GM12878 (cell line): ENCODE measurements at regions not wholly inside any gene's neighbourhood (a gene's known extent, or its start where the extent isn't known, plus 50 kb on each side); places are given as distances from the start of the nearest gene placed in this dataset.

ENCODE experiments used
- ATAC-seq: fragments of 200-7000 bp; cut with Tn5 transposase; 3 replicates; pipeline ENCODE4 v1.9.1; 2020; ENCODE audit warnings: mild to moderate bottlenecking, moderate library complexity
- BruUV-seq: library from RNA; stranded (reverse); fragments of 400-500 nt; replicated peaks from 2 replicates; lab custom pipeline; 2021; lab: Mats Ljungman, UMichigan
- CTCF ChIA-PET: fragments of 300-600 bp; sonication (Branson Sonifier 250); formaldehyde crosslinking; extraction: SDS; loops from one replicate; lab custom pipeline; 2021; ENCODE audit warnings: inconsistent platforms; lab: Yijun Ruan, JAX
- POLR2A ChIA-PET: fragments of 350-600 bp; formaldehyde crosslinking; extraction: SDS; loops from one replicate; lab custom pipeline; 2021; ENCODE audit warnings: inconsistent platforms; lab: Charles Lee
- RAD21 ChIA-PET: fragments of 300-600 bp; sonication (Branson Sonifier 250); formaldehyde crosslinking; loops from one replicate; lab custom pipeline; 2023; ENCODE audit warnings: antibody characterized with exemption; ENCODE audit not compliant: unreplicated experiment; lab: Charles Lee
- SMC1A ChIA-PET: fragments of 300-600 bp; sonication (Branson Sonifier 250); formaldehyde crosslinking; loops from one replicate; lab custom pipeline; 2023; ENCODE audit not compliant: unreplicated experiment, uncharacterized antibody; lab: Charles Lee
- DNase-seq: peaks from one replicate; pipeline ENCODE4 v3.0.0-alpha.2; 2011; ENCODE audit warnings: low read depth, low spot score
- FAIRE-seq: peaks from 3 replicates; lab custom pipeline; 2011; peaks lifted over from hg19 to GRCh38; lab: Jason Lieb, UNC
- H2AFZ ChIP-seq: 2 replicates; pipeline ENCODE4 v1.6.0; 2011; ENCODE audit warnings: low read depth, low read length, control low read depth; ENCODE audit not compliant: control insufficient read depth
- H3K27ac ChIP-seq: 2 replicates; pipeline ENCODE4 v1.5.1; 2011; ENCODE audit warnings: control low read depth; ENCODE audit not compliant: control insufficient read depth, insufficient read depth
- H3K27me3 ChIP-seq, 2 experiments: replicated peaks in 1 of 2; 2 replicates each; pipeline versions ENCODE4 v1.6.0 to v1.6.1; 2011; ENCODE audit warnings: low read length in 1 of 2; ENCODE audit not compliant: control insufficient read depth in 2 of 2, insufficient read depth in 2 of 2
- H3K36me3 ChIP-seq, 2 experiments: 2 replicates each; pipeline ENCODE4 v1.5.1; 2011; ENCODE audit warnings: low read length in 1 of 2; ENCODE audit not compliant: control insufficient read depth in 2 of 2, insufficient read depth in 2 of 2
- H3K4me1 ChIP-seq: 2 replicates; pipeline ENCODE4 v1.6.1; 2011; ENCODE audit warnings: mild to moderate bottlenecking, low read length, moderate library complexity, mixed read lengths; ENCODE audit not compliant: control insufficient read depth, insufficient read depth
- H3K4me2 ChIP-seq: 2 replicates; pipeline ENCODE4 v1.6.0; 2011; ENCODE audit warnings: control low read depth; ENCODE audit not compliant: control insufficient read depth, insufficient read depth
- H3K4me3 ChIP-seq: fragments of 200-600 bp; sonication (generic); 2 replicates; pipeline ENCODE4 v1.5.1; 2016
- H3K79me2 ChIP-seq: 2 replicates; pipeline ENCODE4 v1.6.0; 2011; ENCODE audit warnings: low read length; ENCODE audit not compliant: control insufficient read depth, insufficient read depth
- H3K9ac ChIP-seq: 2 replicates; pipeline ENCODE4 v1.8.0; 2011; ENCODE audit warnings: low read length, control low read depth, mixed read lengths; ENCODE audit not compliant: control insufficient read depth, insufficient read depth
- H3K9me3 ChIP-seq: replicated peaks from 3 replicates; pipeline ENCODE4 v1.5.1; 2011; ENCODE audit warnings: mild to moderate bottlenecking, low read length; ENCODE audit not compliant: control insufficient read depth, insufficient read depth
- H4K20me1 ChIP-seq: 2 replicates; pipeline ENCODE4 v1.6.0; 2011; ENCODE audit not compliant: control insufficient read depth, insufficient read depth
- CBX3 ChIP-seq: fragments of 200-600 bp; sonication (generic); IDR thresholded peaks from 2 replicates; pipeline ENCODE4 v1.6.1; 2016; ENCODE audit warnings: low read depth, borderline replicate concordance
- CREM ChIP-seq: IDR thresholded peaks from 2 replicates; pipeline ENCODE4 v1.6.1; 2014; ENCODE audit warnings: antibody characterized with exemption, low read depth
- HCFC1 ChIP-seq: fragments of 150-350 bp; IDR thresholded peaks from 2 replicates; pipeline ENCODE4 v1.6.1; 2014; ENCODE audit warnings: low read length
- HSF1 ChIP-seq: fragments of 150-350 bp; IDR thresholded peaks from 2 replicates; pipeline ENCODE4 v1.6.1; 2014; ENCODE audit warnings: mild to moderate bottlenecking, low read depth, low read length
- NFYB ChIP-seq: IDR thresholded peaks from 2 replicates; pipeline ENCODE4 v1.6.1; 2011; ENCODE audit warnings: low read depth, mild to moderate bottlenecking, low read length, improper control_type of control experiment, moderate library complexity; ENCODE audit not compliant: insufficient read depth
- POLR2AphosphoS2 ChIP-seq: IDR thresholded peaks from 2 replicates; pipeline ENCODE4 v1.6.1; 2011; ENCODE audit warnings: low read depth, mild to moderate bottlenecking, low read length, improper control_type of control experiment, moderate library complexity
- STAT1 ChIP-seq: fragments of 450-650 bp; conservative IDR thresholded peaks from 2 replicates; pipeline ENCODE4 v1.6.1; 2014; ENCODE audit warnings: antibody characterized with exemption, mild to moderate bottlenecking
- TAF1 ChIP-seq: IDR thresholded peaks from 2 replicates; pipeline ENCODE4 v1.6.1; 2011; ENCODE audit warnings: mild to moderate bottlenecking, low read depth, low read length, borderline replicate concordance
- YBX1 ChIP-seq: fragments of 450-650 bp; IDR thresholded peaks from 2 replicates; pipeline ENCODE4 v1.6.1; 2016; ENCODE audit warnings: antibody characterized with exemption
- ZNF622 ChIP-seq: fragments of 450-650 bp; IDR thresholded peaks from 2 replicates; pipeline ENCODE4 v1.6.1; 2017; ENCODE audit warnings: mild to moderate bottlenecking, inconsistent platforms
- WGBS: methylation state at CpG from one replicate; pipeline ENCODE4 v1.1.6; 2016; ENCODE audit warnings: low lambda C conversion rate; ENCODE audit not compliant: insufficient replicate concordance, insufficient coverage; ENCODE audit errors: missing lambda C conversion rate; 5-methylcytosine and 5-hydroxymethylcytosine counted together
- in situ Hi-C: fragments of 300-500 bp; cut with MboI; formaldehyde crosslinking; loops from 9 replicates; pipeline ENCODE4 v1.14.3; 2018; ENCODE audit warnings: mixed read lengths
- intact Hi-C: fragments of 100-400 bp; cut with micrococcal nuclease; formaldehyde crosslinking; loops from one replicate; pipeline ENCODE4 v1.14.2; 2022; ENCODE audit not compliant: unreplicated experiment
- TF ChIP-seq, protein P1 (sequence below): fragments of 450-650 bp; formaldehyde crosslinking; IDR thresholded peaks from 2 replicates; pipeline ENCODE4 v1.4.0; 2020; ENCODE audit warnings: mild to moderate bottlenecking, moderate library complexity
- TF ChIP-seq, protein P2 (sequence below): IDR thresholded peaks from 2 replicates; pipeline ENCODE4 v1.6.1; 2011; ENCODE audit warnings: mild to moderate bottlenecking, low read depth, low read length, moderate library complexity; ENCODE audit not compliant: insufficient replicate concordance

GRCh38 chr10:118520116-118520742, 75.2 kb downstream of the PRLHR start:
- in situ Hi-C loops, result no loop called here
- ChIA-PET SMC1A (interaction anchor here (0.9 to 1.9 kb wide), 3 partner anchors 9 to 1275 kb away, joined by 3 to 4 read pairs (median 3); no protein-coding TSS in a partner anchor), CTCF (no interaction called here), RAD21 (no interaction called here), POLR2A (no interaction called here)
- no peak for FAIRE-seq
- TF ChIP-seq YBX1, result no peak
- TF ChIP-seq NFYB, result no peak
- TF ChIP-seq, protein P1, sequence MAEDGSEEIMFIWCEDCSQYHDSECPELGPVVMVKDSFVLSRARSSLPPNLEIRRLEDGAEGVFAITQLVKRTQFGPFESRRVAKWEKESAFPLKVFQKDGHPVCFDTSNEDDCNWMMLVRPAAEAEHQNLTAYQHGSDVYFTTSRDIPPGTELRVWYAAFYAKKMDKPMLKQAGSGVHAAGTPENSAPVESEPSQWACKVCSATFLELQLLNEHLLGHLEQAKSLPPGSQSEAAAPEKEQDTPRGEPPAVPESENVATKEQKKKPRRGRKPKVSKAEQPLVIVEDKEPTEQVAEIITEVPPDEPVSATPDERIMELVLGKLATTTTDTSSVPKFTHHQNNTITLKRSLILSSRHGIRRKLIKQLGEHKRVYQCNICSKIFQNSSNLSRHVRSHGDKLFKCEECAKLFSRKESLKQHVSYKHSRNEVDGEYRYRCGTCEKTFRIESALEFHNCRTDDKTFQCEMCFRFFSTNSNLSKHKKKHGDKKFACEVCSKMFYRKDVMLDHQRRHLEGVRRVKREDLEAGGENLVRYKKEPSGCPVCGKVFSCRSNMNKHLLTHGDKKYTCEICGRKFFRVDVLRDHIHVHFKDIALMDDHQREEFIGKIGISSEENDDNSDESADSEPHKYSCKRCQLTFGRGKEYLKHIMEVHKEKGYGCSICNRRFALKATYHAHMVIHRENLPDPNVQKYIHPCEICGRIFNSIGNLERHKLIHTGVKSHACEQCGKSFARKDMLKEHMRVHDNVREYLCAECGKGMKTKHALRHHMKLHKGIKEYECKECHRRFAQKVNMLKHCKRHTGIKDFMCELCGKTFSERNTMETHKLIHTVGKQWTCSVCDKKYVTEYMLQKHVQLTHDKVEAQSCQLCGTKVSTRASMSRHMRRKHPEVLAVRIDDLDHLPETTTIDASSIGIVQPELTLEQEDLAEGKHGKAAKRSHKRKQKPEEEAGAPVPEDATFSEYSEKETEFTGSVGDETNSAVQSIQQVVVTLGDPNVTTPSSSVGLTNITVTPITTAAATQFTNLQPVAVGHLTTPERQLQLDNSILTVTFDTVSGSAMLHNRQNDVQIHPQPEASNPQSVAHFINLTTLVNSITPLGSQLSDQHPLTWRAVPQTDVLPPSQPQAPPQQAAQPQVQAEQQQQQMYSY (CRISPR knock-in tag), result no peak
- TF ChIP-seq, protein P2, sequence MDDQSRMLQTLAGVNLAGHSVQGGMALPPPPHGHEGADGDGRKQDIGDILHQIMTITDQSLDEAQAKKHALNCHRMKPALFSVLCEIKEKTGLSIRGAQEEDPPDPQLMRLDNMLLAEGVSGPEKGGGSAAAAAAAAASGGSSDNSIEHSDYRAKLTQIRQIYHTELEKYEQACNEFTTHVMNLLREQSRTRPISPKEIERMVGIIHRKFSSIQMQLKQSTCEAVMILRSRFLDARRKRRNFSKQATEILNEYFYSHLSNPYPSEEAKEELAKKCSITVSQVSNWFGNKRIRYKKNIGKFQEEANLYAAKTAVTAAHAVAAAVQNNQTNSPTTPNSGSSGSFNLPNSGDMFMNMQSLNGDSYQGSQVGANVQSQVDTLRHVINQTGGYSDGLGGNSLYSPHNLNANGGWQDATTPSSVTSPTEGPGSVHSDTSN, result no peak
- TF ChIP-seq HSF1, result no peak
- no peak for TF ChIP-seq CBX3
- no peak for TF ChIP-seq POLR2AphosphoS2
- no peak for TF ChIP-seq HCFC1
- no peak for TF ChIP-seq TAF1
- no peak for TF ChIP-seq CREM
- TF ChIP-seq ZNF622, result no peak
- no peak for TF ChIP-seq STAT1
- no peak overlapping the region for H3K4me3 ChIP-seq
- ATAC-seq, result no peak
- no peak overlapping the region for H2AFZ ChIP-seq
- H4K20me1 ChIP-seq, result no peaks in the 10 kb centered on the region
- H3K27me3 ChIP-seq, result no peaks in the 10 kb centered on the region
- H3K4me2 ChIP-seq, result no peak overlapping the region
- no peaks in the 10 kb centered on the region for H3K36me3 ChIP-seq
- H3K9ac ChIP-seq, result no peak overlapping the region
- no TSS peak for BruUV-seq
- no peaks in the 10 kb centered on the region for H3K79me2 ChIP-seq
- H3K4me1 ChIP-seq, result no peaks in the 10 kb centered on the region
- DNase-seq, result no peak
- no peak overlapping the region for H3K27ac ChIP-seq
- H3K9me3 ChIP-seq, result no peaks in the 10 kb centered on the region
- intact Hi-C loops, result no loop called here
- 43% methylated on average over 6 of the region's 6 CpGs for WGBS
